Smooth muscle cell (in vitro differentiated cells): ENCODE measurements at regions not wholly inside any gene's neighbourhood (a gene's known extent, or its start where the extent isn't known, plus 50 kb on each side); places are given as distances from the start of the nearest gene placed in this dataset.

Experiments used
- DNase-seq: peaks from one replicate; lab custom pipeline; 2025; ENCODE audit not compliant: unreplicated experiment; lab: John Stamatoyannopoulos, UW
- H2AFZ ChIP-seq: fragments of 200-600 bp; sonication (generic); 2 replicates; pipeline ENCODE4 v1.6.0; 2016; ENCODE audit warnings: antibody characterized with exemption, low read depth, mild to moderate bottlenecking
- H3F3A ChIP-seq: fragments of 200-600 bp; sonication (generic); 2 replicates; pipeline ENCODE4 v1.6.0; 2017; ENCODE audit warnings: antibody characterized with exemption, low read depth
- H3K27ac ChIP-seq: fragments of 200-600 bp; sonication (generic); 2 replicates; pipeline ENCODE4 v1.5.1; 2016; ENCODE audit warnings: low read depth, mild to moderate bottlenecking
- H3K27me3 ChIP-seq: fragments of 200-600 bp; sonication (generic); 2 replicates; pipeline ENCODE4 v1.6.1; 2016; ENCODE audit warnings: low read depth, mild to moderate bottlenecking
- H3K36me3 ChIP-seq: fragments of 200-600 bp; sonication (generic); 2 replicates; pipeline ENCODE4 v1.5.1; 2016; ENCODE audit warnings: low read depth
- H3K4me1 ChIP-seq: fragments of 200-600 bp; sonication (generic); 2 replicates; pipeline ENCODE4 v1.5.1; 2016; ENCODE audit warnings: low read depth
- H3K4me2 ChIP-seq: fragments of 200-600 bp; sonication (generic); 2 replicates; pipeline ENCODE4 v1.6.0; 2016; ENCODE audit warnings: mild to moderate bottlenecking
- H3K4me3 ChIP-seq: fragments of 200-600 bp; sonication (generic); 2 replicates; pipeline ENCODE4 v1.5.1; 2016; ENCODE audit warnings: mild to moderate bottlenecking
- H3K79me2 ChIP-seq: fragments of 200-600 bp; sonication (generic); 2 replicates; pipeline ENCODE4 v1.6.0; 2016; ENCODE audit warnings: low read depth, mild to moderate bottlenecking
- H3K9ac ChIP-seq: fragments of 200-600 bp; sonication (generic); 2 replicates; pipeline ENCODE4 v1.6.0; 2016; ENCODE audit warnings: low read depth
- H3K9me3 ChIP-seq: fragments of 200-600 bp; sonication (generic); replicated peaks from 2 replicates; pipeline ENCODE4 v1.5.1; 2016; ENCODE audit warnings: low read depth
- H4K20me1 ChIP-seq: fragments of 200-600 bp; sonication (generic); 2 replicates; pipeline ENCODE4 v1.6.0; 2016; ENCODE audit warnings: low read depth
- CTCF ChIP-seq: fragments of 200-600 bp; sonication (generic); IDR thresholded peaks from 2 replicates; pipeline ENCODE4 v1.5.1; 2017; ENCODE audit warnings: borderline replicate concordance, mild to moderate bottlenecking, antibody characterized with exemption; ENCODE audit not compliant: insufficient read depth, poor library complexity, severe bottlenecking
- WGBS: methylation state at CpG from one replicate; pipeline ENCODE4 v1.1.7; 2016; ENCODE audit warnings: low lambda C conversion rate; 5-methylcytosine and 5-hydroxymethylcytosine counted together

GRCh38 chr9:96159596-96159995 lies 142.4 kb downstream of the HSD17B3 start:
- Histone ChIP-seq H3K4me2 (no peak overlapping the region), H3K9me3 (no peaks in the 10 kb centered on the region), H2AFZ (no peak overlapping the region), H3K36me3 (no peaks in the 10 kb centered on the region), H3K79me2 (no peaks in the 10 kb centered on the region), H3K27ac (no peak overlapping the region), H3K4me3 (no peak overlapping the region), H4K20me1 (no peaks in the 10 kb centered on the region), H3K27me3 (peaks cover 2% of the 10 kb centered on the region), H3F3A (no peaks in the 10 kb centered on the region), H3K4me1 (no peaks in the 10 kb centered on the region), H3K9ac (no peak overlapping the region)
- DNase-seq, result no peak
- TF ChIP-seq CTCF, result no peak
- WGBS, result 92% methylated on average over 4 of the region's 4 CpGs

GRCh38 chr9:96158909-96159575 lies 142.9 kb downstream of the HSD17B3 start:
- Histone ChIP-seq H3K4me2 (no peak overlapping the region), H3K79me2 (no peaks in the 10 kb centered on the region), H3K9ac (no peak overlapping the region), H3F3A (no peaks in the 10 kb centered on the region), H3K36me3 (no peaks in the 10 kb centered on the region), H3K9me3 (no peaks in the 10 kb centered on the region), H3K4me3 (no peak overlapping the region), H2AFZ (no peak overlapping the region), H4K20me1 (no peaks in the 10 kb centered on the region), H3K27me3 (no peaks in the 10 kb centered on the region), H3K27ac (no peak overlapping the region), H3K4me1 (no peaks in the 10 kb centered on the region)
- TF ChIP-seq CTCF, result no peak
- WGBS, result 78% methylated on average over 9 of the region's 9 CpGs
- DNase-seq, result no peak

GRCh38 chr9:96158147-96158546 lies 143.8 kb downstream of the HSD17B3 start:
- H3K4me2 ChIP-seq, result no peak overlapping the region
- no peaks in the 10 kb centered on the region for H3K4me1 ChIP-seq
- H3K79me2 ChIP-seq, result no peaks in the 10 kb centered on the region
- WGBS, result 91% methylated on average over 8 of the region's 8 CpGs
- DNase-seq, result no peak
- H3K36me3 ChIP-seq, result no peaks in the 10 kb centered on the region
- H2AFZ ChIP-seq, result no peak overlapping the region
- no peaks in the 10 kb centered on the region for H3K9me3 ChIP-seq
- no peaks in the 10 kb centered on the region for H4K20me1 ChIP-seq
- H3F3A ChIP-seq, result no peaks in the 10 kb centered on the region
- H3K27me3 ChIP-seq, result no peaks in the 10 kb centered on the region
- no peak for TF ChIP-seq CTCF
- no peak overlapping the region for H3K27ac ChIP-seq
- no peak overlapping the region for H3K4me3 ChIP-seq
- no peak overlapping the region for H3K9ac ChIP-seq

- no peak for TF ChIP-seq CTCF
- Histone ChIP-seq H3K27ac (no peak overlapping the region), H3K4me1 (no peaks in the 10 kb centered on the region), H3K4me3 (no peak overlapping the region), H3K9ac (no peak overlapping the region), H3F3A (no peaks in the 10 kb centered on the region), H3K36me3 (no peaks in the 10 kb centered on the region), H3K9me3 (no peaks in the 10 kb centered on the region), H4K20me1 (no peaks in the 10 kb centered on the region), H3K4me2 (no peak overlapping the region), H3K79me2 (no peaks in the 10 kb centered on the region), H3K27me3 (no peaks in the 10 kb centered on the region), H2AFZ (no peak overlapping the region)
- 0% methylated on average over 1 of the region's 1 CpG for WGBS
- no peak for DNase-seq
Observed at GRCh38 chr9:96157675-96158074, 144.3 kb downstream of the HSD17B3 start.
